ENCODE measurements at regions not wholly inside any gene's neighbourhood (a gene's known extent, or its start where the extent isn't known, plus 50 kb on each side); places are given as distances from the start of the nearest gene placed in this dataset.

DNA sequence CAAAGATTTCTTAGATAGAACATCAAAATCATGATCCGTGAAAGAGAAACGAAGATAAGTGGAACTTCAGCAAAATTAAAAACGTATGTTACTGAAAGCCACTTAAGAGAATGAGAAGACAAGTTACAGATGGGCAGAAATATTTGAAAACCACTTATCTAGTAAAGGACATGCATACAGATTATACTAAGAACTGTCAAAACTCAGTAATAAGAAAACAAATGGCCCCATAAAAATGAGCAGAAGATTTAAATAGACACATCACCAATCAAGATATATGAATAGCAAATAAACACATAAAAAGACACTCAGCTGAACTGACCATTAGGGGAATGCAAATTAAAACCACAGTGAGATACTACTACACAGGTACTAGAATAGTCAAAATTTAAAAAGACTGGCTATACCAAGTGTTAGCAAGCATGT lies 343.7 kb downstream of the PTEN start:
- no peak for DNase-seq (ENCODE audit: low read depth)

DNA sequence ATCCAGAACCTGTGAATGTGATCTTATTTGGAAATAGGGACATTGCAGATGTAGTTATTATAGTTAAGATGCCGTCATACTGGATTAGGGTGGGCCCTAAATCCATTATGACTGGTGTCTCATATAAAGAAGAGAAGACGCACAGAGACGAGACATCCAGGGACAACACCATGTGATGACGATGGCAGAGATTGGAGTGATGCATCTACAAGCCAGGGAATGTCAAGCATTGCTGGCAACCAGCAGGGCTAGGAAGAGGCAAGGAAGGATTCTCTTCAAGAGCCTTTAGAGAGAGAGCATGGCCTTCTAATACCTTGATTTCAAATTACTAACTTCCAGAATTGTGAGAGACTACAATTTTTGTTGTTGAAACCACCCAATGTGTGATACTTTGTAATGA lies 345.8 kb downstream of the PTEN start:
- no peak for DNase-seq (ENCODE audit: low read depth)

DNA sequence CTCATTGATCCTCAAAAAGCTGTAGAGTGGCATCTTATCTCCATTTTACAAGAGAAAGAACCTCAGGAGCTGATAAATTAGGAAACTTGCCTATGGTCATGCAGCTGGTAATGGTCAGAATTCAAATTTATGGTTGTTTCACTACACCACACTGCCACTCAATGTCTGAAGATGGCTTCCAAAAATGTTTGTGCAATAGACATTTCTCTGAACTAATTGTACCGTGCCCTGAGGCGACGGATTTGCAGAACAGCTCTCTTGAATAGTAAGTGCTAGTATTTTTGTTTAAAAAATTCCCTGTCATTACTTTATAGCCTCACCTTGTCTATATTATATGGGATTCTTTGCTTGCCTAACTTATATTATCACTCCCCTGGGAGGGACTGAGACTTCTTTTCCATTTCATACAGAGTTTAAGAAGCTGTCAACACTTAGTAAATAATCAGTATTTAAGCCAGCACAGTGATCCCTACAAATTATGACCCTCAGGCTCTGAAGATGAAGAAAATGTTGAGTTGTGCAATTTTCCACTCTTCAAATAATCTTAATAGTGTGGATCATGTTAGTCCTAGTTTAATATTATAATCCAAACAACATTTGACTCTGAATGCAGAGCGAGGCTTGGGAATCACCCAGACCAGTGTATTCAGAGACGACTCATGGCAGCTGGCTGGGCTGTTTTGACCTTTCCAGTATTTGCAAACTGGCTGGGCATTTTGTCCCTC lies 346.6 kb downstream of the PTEN start:
- no peak for DNase-seq (ENCODE audit: low read depth)

DNA sequence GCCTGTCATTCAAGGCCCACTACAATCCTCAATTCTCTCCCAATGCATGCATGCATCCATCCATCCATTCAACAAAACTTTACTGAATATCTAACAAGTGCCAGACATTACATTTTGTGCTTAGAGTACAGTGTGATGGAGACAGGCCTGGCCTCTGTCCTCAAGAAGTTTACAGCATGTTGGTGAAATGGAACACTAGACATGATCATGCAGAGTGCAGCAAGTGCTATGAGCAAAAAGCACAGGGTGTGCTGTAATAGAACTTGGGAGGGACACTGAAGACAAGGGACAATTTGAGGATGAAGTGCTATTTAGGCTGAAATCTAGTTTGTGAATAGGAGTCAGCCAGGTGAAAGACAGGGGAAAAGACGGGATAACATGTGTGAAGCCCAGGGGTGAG lies 347.8 kb downstream of the PTEN start:
- DNase-seq (ENCODE audit: low read depth) = no peak

DNA sequence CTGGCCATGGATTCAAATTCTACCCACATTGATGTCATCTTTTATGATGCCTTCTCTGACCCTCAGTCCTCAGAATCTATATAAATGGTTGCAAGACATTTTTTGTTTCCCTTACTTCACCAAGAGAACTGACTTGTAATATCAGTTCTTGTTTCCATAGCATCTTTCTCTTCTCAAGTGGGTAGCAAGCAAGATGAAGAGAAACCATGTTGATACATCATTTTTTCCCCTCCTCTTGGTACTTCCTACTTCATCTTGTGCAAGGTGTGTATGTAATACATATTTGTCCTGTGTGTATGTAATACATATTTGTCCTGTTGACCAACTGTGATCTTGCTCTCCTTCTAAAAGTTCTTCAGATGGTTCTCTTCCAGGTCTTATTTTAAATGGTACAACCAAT lies 348.6 kb downstream of the PTEN start:
- DNase-seq (ENCODE audit: low read depth) = no peak

DNA sequence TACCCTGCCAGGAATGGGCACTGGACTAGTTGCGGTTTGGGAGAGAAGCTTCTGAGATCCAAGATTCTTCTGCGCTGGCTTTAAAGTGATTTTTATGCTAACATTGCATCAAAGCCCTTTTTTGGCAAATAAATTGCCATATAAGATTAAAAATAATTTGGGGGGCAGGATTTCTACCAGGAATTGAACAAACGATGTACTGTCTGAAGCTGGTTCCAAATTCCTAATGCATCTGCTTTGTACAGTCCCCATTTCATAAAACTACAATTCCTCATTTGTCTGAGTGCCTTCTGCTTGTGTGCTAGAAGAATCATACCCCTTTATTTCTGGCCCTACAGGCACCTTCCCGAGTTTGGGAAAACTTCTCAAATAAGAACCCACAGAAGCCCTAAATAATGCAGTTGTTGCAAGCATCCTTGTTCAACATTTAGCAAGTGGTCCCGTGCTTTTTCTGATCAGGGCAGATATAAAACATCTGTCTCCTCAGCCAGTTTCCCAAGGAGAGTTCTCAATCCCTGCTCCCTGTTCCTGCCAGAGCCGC lies 349.7 kb downstream of the PTEN start:
- no peak for DNase-seq (ENCODE audit: low read depth)

DNA sequence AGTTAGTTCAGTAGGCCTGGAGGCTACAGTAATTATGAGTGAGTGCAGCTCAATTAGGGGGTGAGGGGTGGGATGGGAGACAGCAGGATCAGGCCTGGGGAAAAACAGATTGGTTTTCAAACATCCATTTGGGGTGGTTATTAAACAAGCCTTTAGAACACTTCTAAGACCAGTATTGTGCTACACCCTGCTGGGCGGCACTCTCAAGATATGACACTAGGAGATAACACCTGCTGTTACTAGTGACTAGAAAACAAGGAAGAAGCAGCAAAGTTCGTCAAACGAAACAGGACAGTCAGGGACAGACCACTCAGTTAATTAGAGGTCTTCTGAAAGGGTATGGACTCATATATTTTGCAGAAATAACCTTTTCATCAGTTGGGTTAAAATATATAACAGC lies 353.6 kb downstream of the PTEN start:
- DNase-seq (ENCODE audit: low read depth) = no peak

DNA sequence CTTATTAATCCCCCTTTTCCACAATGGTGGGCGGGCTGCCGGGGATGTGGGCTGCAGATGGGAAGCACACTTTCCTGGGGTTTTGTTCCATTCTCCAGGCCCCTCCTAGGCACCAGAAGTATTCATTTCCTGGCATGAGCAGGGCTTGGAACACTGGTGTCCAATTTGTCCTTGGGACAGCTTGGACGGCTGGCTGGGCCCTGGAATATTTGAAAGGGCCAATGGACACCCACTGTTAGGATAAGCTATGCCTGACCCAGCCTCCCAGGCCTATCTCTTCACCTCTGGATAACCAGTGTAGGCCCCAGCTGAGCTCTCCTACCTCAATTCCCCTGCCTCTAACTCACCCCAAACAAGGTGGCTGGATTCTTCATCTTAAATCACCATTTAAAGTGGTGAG lies 354.9 kb downstream of the PTEN start:
- no peak for DNase-seq (ENCODE audit: low read depth)

DNA sequence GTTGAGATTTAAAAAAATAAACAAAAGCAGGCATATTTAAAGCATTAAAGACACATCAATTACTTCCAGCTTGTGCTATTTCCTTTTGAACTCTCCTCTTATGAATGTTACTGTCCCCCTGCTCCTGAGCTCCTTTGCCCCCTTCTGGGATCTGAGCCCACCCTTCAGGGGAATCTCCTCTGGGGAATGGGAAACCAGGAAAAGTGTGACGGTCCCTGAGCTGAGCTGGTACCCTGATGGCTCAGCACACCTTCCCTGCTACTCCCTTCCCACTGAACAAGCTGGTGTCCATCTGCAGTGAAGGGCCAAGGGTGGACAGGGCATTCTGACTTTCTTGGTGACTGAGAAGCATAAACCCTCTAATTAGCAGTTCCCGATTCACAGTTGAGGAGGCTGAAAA lies 356.3 kb downstream of the PTEN start:
- no peak for DNase-seq (ENCODE audit: low read depth)

DNA sequence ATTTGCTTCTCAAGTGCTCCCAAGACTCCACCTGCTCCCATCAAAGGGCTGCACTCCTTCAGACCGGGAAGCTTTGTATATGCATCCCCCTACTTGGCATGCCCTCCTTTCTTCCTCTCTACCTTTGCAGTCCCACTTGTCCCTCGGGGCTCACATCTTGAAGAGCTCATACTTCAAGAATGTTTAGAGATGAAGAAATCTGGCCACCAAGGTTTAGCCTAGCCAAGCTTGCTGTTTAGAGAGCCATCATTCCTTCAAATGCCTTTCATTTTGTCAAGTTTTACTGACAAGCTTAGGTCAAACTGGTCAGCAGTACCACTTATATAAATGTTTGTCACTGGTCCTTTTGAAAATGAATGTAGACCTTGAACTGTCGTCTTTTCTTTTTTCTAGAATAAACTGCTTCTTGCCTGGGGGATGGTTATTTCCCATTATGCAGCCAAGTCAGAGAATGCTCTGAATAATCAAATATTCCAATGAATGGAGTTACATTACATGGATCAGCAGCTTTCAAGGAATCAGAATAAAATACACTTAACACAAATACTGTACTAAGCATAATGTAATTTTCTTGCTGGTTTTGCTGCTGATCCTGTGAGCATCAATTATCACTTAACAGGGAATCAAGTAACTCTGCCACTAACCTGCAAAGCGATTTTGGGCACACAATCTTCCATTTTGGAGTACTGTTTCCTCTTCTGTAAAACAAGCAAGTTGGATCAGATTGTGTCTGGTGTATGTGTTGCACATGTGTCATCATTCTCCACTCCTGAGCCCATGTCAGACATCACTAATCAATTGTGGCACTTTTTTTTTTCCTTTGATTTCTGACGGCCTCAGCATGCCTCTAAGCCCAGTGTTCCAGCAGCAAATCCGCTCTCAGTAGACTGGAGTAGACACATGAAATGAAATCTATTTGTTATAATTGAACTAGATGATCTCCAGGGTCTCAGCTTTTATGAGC lies 357.9 kb downstream of the PTEN start:
- DNase-seq (ENCODE audit: low read depth) = no peak

DNA sequence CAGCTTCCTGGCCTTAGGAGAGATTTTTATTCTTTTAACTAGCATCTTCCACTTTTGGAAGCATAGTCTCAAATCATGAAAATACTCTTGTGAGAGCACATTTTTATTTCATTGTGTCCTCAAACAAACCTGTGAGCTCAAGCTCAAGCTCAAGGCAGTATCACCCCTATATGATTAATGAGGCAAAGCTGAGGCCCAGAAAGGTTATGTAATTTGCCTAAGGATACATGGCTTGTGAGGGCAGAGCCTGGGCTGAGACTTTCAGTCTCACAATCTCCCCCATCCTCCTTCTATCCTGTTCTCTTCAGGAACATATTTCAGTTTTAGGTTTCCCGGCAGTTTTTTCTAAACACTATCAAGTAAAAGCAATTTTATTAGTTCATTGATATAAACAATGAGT lies 359.5 kb downstream of the PTEN start:
- no peak for DNase-seq (ENCODE audit: low read depth)
